Left lung (tissue), 4 donors: ENCODE measurements at regions not wholly inside any gene's neighbourhood (a gene's known extent, or its start where the extent isn't known, plus 50 kb on each side); places are given as distances from the start of the nearest gene placed in this dataset.
A peak's percentile ranks its signal among the peaks of the same experiment; 100 is the strongest.

Source experiments
- ATAC-seq: fragments of 200-7000 bp; cut with Tn5 transposase; one replicate; pipeline ENCODE4 v1.9.1; 2020; ENCODE audit warnings: moderate library complexity
- DNase-seq, 4 donors: peaks; one replicate each; pipeline ENCODE4 v3.0.0-alpha.2; 2013 to 2020
- H3K27ac ChIP-seq, 2 donors: fragments of 200-600 bp; sonication (generic) in 1 of 2; one replicate each; pipeline versions ENCODE4 v1.5.0 to v1.8.0; 2020 to 2021
- H3K27me3 ChIP-seq, 2 donors: fragments of 200-600 bp; sonication (generic) in 1 of 2; one replicate each; pipeline versions ENCODE4 v1.5.0 to v1.8.0; 2020 to 2021
- H3K36me3 ChIP-seq, 2 donors: fragments of 200-600 bp; sonication (generic) in 1 of 2; one replicate each; pipeline versions ENCODE4 v1.5.0 to v1.8.0; 2020 to 2021
- H3K4me1 ChIP-seq, 2 donors: fragments of 200-600 bp; one replicate each; pipeline ENCODE4 v1.8.0; 2021
- H3K4me3 ChIP-seq, 2 donors: fragments of 200-600 bp; sonication (generic) in 1 of 2; one replicate each; pipeline versions ENCODE4 v1.5.0 to v1.8.0; 2020 to 2021; ENCODE audit warnings: mild to moderate bottlenecking in 1 of 2
- H3K9me3 ChIP-seq, 2 donors: fragments of 200-600 bp; sonication (generic) in 1 of 2; one replicate each; pipeline versions ENCODE4 v1.5.0 to v1.8.0; 2020 to 2021
- CTCF ChIP-seq, 2 donors: fragments of 200-600 bp; sonication (generic) in 1 of 2; IDR thresholded peaks; one replicate each; pipeline versions ENCODE4 v1.5.0 to v1.8.0; 2021; ENCODE audit warnings: antibody characterized with exemption in 2 of 2
- intact Hi-C, 2 donors: fragments of 100-400 bp; cut with DNase I; formaldehyde crosslinking; loops; one replicate each; pipeline versions ENCODE4 v1.11.2 to v1.14.2; 2022
- donor health status: DM: no; HTN: yes; CAD: no.
- donor health status: DM: no; HTN: no; CAD: no.

GRCh38 chr14:56874375-56874774, 64.1 kb upstream of the OTX2 start:
- Histone ChIP-seq H3K4me1 (no peaks in the 10 kb centered on the region), H3K4me3 (no peak overlapping the region), H3K36me3 (no peaks in the 10 kb centered on the region), H3K9me3 (no peaks in the 10 kb centered on the region), H3K27ac (no peak overlapping the region), H3K27me3 (no peaks in the 10 kb centered on the region)
- no peak for DNase-seq
- no peak for TF ChIP-seq CTCF (IDR thresholded peaks at IDR 0.05)
- intact Hi-C loops: no loop called here
- peak; percentile 64 for ATAC-seq

DNA sequence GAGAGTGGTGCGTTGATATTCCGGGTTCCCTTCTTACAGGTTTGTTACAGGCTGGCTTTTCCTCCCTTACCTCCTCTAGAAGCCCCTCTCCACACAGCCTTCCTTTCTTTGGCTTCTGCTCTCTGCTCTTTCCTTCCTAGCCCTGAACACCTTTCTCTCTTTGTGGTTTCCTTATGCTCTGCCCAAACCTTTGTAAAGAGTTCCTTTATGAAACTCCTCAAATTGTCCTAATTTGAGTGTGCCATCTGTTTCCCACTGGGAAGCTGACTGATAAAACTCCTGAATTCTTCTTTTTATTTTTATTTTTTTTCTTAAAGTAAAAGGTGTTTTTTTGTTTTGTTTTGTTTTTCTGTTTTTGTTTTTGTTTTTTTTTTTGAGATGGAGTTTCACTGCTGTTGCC, 60.1 kb upstream of the OTX2 start:
- no peak overlapping the region for H3K27ac ChIP-seq
- TF ChIP-seq CTCF (IDR thresholded peaks at IDR 0.05): no peak
- H3K36me3 ChIP-seq: no peaks in the 10 kb centered on the region
- DNase-seq (no peak), ATAC-seq (no peak)
- no peaks in the 10 kb centered on the region for H3K27me3 ChIP-seq
- intact Hi-C loops: no loop called here
- no peaks in the 10 kb centered on the region for H3K4me1 ChIP-seq
- H3K4me3 ChIP-seq: no peak overlapping the region
- H3K9me3 ChIP-seq: no peaks in the 10 kb centered on the region

DNA sequence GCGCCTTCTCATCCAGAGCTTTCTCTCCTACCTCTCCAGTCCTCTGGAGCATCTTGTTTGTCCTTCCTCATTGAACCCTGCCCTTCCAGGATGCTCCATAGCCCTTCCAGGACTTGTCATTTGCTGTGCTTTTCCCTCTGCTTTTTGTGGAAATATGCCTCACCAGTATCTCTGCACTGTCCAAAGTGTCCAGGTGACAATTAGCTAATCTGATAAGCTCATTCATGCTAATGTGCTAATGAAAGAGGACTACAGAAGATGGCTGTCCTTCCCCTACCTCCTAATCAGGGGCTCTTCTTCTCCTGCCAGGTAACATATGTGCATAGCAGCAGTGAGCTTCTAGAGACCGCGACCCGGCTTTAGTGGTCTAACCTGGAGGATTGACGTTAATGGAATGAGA, 58.4 kb upstream of the OTX2 start:
- Histone ChIP-seq H3K4me1 (no peaks in the 10 kb centered on the region), H3K27ac (no peak overlapping the region), H3K9me3 (no peaks in the 10 kb centered on the region), H3K36me3 (no peaks in the 10 kb centered on the region), H3K27me3 (no peaks in the 10 kb centered on the region), H3K4me3 (no peak overlapping the region)
- ATAC-seq: no peak
- intact Hi-C loops: no loop called here
- DNase-seq: no peak
- TF ChIP-seq CTCF (IDR thresholded peaks at IDR 0.05): no peak

DNA sequence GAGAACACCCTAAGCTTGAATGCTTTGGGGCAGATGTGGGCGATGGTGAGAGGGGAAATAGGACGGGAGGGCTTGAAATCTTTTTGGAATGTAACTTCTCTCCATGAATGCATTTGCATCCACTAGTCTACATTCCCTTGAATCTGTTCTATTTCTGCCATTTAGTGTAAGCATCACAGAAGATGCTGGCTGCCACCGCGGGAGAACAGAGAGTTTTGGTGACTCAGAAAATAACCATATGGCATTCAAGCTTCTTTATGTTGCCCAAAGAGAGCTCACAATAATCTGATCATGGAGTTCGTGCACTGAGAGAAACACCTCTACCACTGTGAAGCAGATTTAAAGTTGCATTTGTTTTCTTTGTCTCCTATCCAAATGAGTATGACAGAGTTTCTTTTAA, 52.6 kb upstream of the OTX2 start:
- no peak for TF ChIP-seq CTCF (IDR thresholded peaks at IDR 0.05)
- Histone ChIP-seq H3K4me3 (no peak overlapping the region), H3K27ac (no peak overlapping the region), H3K9me3 (no peaks in the 10 kb centered on the region), H3K27me3 (peaks cover 0 to 10% of the 10 kb centered on the region in 2 donors), H3K36me3 (no peaks in the 10 kb centered on the region), H3K4me1 (no peaks in the 10 kb centered on the region)
- DNase-seq (no peak), ATAC-seq (no peak)
- intact Hi-C loops: no loop called here

DNA sequence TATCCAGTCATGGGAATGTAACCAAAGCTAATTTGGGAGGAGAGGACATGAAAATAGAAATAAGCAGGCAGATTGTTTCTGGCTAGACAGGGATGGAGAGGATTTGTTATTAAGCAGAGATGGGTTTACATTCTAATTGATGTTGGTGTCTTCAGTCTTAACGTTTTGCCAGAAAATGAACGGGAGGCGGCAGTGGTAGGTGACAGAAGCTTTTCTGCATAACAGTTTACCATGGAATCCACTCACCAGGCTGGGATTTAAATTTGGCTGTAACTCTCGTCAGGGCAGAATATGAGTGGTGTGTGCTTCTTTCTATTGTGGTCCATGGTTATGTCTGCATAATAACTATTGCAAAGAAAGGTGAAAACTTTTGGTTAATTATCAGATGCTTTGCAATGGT, 50.2 kb upstream of the OTX2 start:
- H3K4me1 ChIP-seq: no peaks in the 10 kb centered on the region
- H3K4me3 ChIP-seq: no peak overlapping the region
- intact Hi-C loops: no loop called here
- no peaks in the 10 kb centered on the region for H3K36me3 ChIP-seq
- DNase-seq (no peak), ATAC-seq (no peak)
- H3K27ac ChIP-seq: no peak overlapping the region
- TF ChIP-seq CTCF (IDR thresholded peaks at IDR 0.05): no peak
- H3K27me3 ChIP-seq: peaks cover 0 to 32% of the 10 kb centered on the region in 2 donors
- H3K9me3 ChIP-seq: no peaks in the 10 kb centered on the region
